ENCODE measurements at regions not wholly inside any gene's neighbourhood (a gene's known extent, or its start where the extent isn't known, plus 50 kb on each side); places are given as distances from the start of the nearest gene placed in this dataset.
"Not testable (repeated sequence)": the region's sequence is repeated elsewhere in the genome, so short reads cannot be mapped to it uniquely, and the experiment has no call there.

- no peak for DNase-seq
Observed at GRCh38 chr4:29710519-29710918, 1009.6 kb upstream of the PCDH7 start.

GRCh38 chr4:29711226-29711625 lies 1008.9 kb upstream of the PCDH7 start:
- no peak for DNase-seq

- DNase-seq, result no peak
Observed at GRCh38 chr4:29717287-29718057, 1002.7 kb upstream of the PCDH7 start.

- no peak for DNase-seq
Observed at GRCh38 chr4:29718136-29718535, 1002.0 kb upstream of the PCDH7 start.

GRCh38 chr4:29722253-29722652 lies 997.9 kb upstream of the PCDH7 start:
- no peak for DNase-seq

GRCh38 chr4:29726938-29727337 lies 993.2 kb upstream of the PCDH7 start:
- DNase-seq, result no peak

GRCh38 chr4:29734343-29735213 lies 985.6 kb upstream of the PCDH7 start:
- DNase-seq, result no peak

GRCh38 chr4:29756966-29757365 lies 963.2 kb upstream of the PCDH7 start:
- DNase-seq, result no peak

- no peak for DNase-seq
Observed at GRCh38 chr4:29762151-29762550, 958.0 kb upstream of the PCDH7 start.

- DNase-seq, result no peak
Observed at GRCh38 chr4:29770627-29771026, 949.5 kb upstream of the PCDH7 start.

GRCh38 chr4:29788123-29788522 lies 932.0 kb upstream of the PCDH7 start:
- DNase-seq, result not testable (repeated sequence)

GRCh38 chr4:29805245-29805644 lies 914.9 kb upstream of the PCDH7 start:
- no peak for DNase-seq

- no peak for DNase-seq
Observed at GRCh38 chr4:29805916-29806480, 914.2 kb upstream of the PCDH7 start.

GRCh38 chr4:29817961-29818360 lies 902.2 kb upstream of the PCDH7 start:
- no peak for DNase-seq

GRCh38 chr4:29829067-29829466 lies 891.1 kb upstream of the PCDH7 start:
- no peak for DNase-seq

GRCh38 chr4:29852537-29852936 lies 867.6 kb upstream of the PCDH7 start:
- no peak for DNase-seq

GRCh38 chr4:29853833-29854232 lies 866.3 kb upstream of the PCDH7 start:
- DNase-seq, result no peak

- DNase-seq, result no peak
Observed at GRCh38 chr4:29861307-29861706, 858.9 kb upstream of the PCDH7 start.

- no peak for DNase-seq
Observed at GRCh38 chr4:29867412-29867811, 852.8 kb upstream of the PCDH7 start.

GRCh38 chr4:29900336-29900735 lies 819.8 kb upstream of the PCDH7 start:
- DNase-seq, result no peak

- no peak for DNase-seq
Observed at GRCh38 chr4:29908276-29908675, 811.9 kb upstream of the PCDH7 start.

- DNase-seq, result no peak
Observed at GRCh38 chr4:29927895-29928294, 792.3 kb upstream of the PCDH7 start.

- DNase-seq, result no peak
Observed at GRCh38 chr4:29948451-29948850, 771.7 kb upstream of the PCDH7 start.

GRCh38 chr4:29948858-29949257 lies 771.3 kb upstream of the PCDH7 start:
- DNase-seq, result no peak
